HG03460 (cell line): ENCODE measurements at regions not wholly inside any gene's neighbourhood (a gene's known extent, or its start where the extent isn't known, plus 50 kb on each side); places are given as distances from the start of the nearest gene placed in this dataset.
"Not testable (repeated sequence)": the region's sequence is repeated elsewhere in the genome, so short reads cannot be mapped to it uniquely, and the experiment has no call there.

Source experiments
- ATAC-seq: cut with Tn5 transposase; IDR thresholded peaks from one replicate; pipeline ENCODE4 v1.9.1; 2021; ENCODE audit not compliant: unreplicated experiment

- ATAC-seq: no peak
These were observed 538.0 kb upstream of the SLC35B3 start for GRCh38 chr6:8973395-8973794.

GRCh38 chr6:8969747-8970146 is 534.4 kb upstream of the SLC35B3 start:
- no peak for ATAC-seq

GRCh38 chr6:8958894-8959511 is 523.7 kb upstream of the SLC35B3 start:
- no peak for ATAC-seq

GRCh38 chr6:8953310-8953709 is 518.0 kb upstream of the SLC35B3 start:
- ATAC-seq: no peak

- no peak for ATAC-seq
These were observed 513.4 kb upstream of the SLC35B3 start for GRCh38 chr6:8948733-8949132.

- no peak for ATAC-seq
These were observed 512.6 kb upstream of the SLC35B3 start for GRCh38 chr6:8947900-8948299.

GRCh38 chr6:8944548-8944947 is 509.2 kb upstream of the SLC35B3 start:
- ATAC-seq: no peak

GRCh38 chr6:8943073-8943472 is 507.7 kb upstream of the SLC35B3 start:
- no peak for ATAC-seq

- ATAC-seq: no peak
These were observed 506.2 kb upstream of the SLC35B3 start for GRCh38 chr6:8941577-8941976.

- no peak for ATAC-seq
These were observed 505.0 kb upstream of the SLC35B3 start for GRCh38 chr6:8940356-8940755.

- ATAC-seq: no peak
These were observed 504.3 kb upstream of the SLC35B3 start for GRCh38 chr6:8939615-8940014.

GRCh38 chr6:8934318-8934717 is 499.0 kb upstream of the SLC35B3 start:
- ATAC-seq: no peak

GRCh38 chr6:8930009-8930408 is 494.7 kb upstream of the SLC35B3 start:
- no peak for ATAC-seq

GRCh38 chr6:8920244-8920643 is 484.9 kb upstream of the SLC35B3 start:
- ATAC-seq: not testable (repeated sequence)

GRCh38 chr6:8918196-8918595 is 482.9 kb upstream of the SLC35B3 start:
- ATAC-seq: no peak

GRCh38 chr6:8914700-8915099 is 479.4 kb upstream of the SLC35B3 start:
- no peak for ATAC-seq

GRCh38 chr6:8908638-8909037 is 473.3 kb upstream of the SLC35B3 start:
- ATAC-seq: no peak

- ATAC-seq: no peak
These were observed 471.4 kb upstream of the SLC35B3 start for GRCh38 chr6:8906699-8907098.

GRCh38 chr6:8905757-8906156 is 470.4 kb upstream of the SLC35B3 start:
- no peak for ATAC-seq

GRCh38 chr6:8904754-8905153 is 469.4 kb upstream of the SLC35B3 start:
- ATAC-seq: no peak

GRCh38 chr6:8900056-8900455 is 464.7 kb upstream of the SLC35B3 start:
- ATAC-seq: no peak

GRCh38 chr6:8889514-8889913 is 454.2 kb upstream of the SLC35B3 start:
- ATAC-seq: no peak

- ATAC-seq: no peak
These were observed 453.1 kb upstream of the SLC35B3 start for GRCh38 chr6:8888468-8888867.
